ENCODE measurements at regions not wholly inside any gene's neighbourhood (a gene's known extent, or its start where the extent isn't known, plus 50 kb on each side); places are given as distances from the start of the nearest gene placed in this dataset.

- DNase-seq (ENCODE audit: insufficient read length) (no peak), FAIRE-seq (no peak)
- no peak for TF ChIP-seq POLR2A (IDR thresholded peaks at IDR 0.05; ENCODE audit: low read depth, low read length)
These were observed 118.6 kb upstream of the ZNF608 start for GRCh38 chr5:124865066-124865465.

- no peak for TF ChIP-seq TAF1 (IDR thresholded peaks at IDR 0.05; ENCODE audit: borderline replicate concordance, low read depth, low read length)
- no peak for TF ChIP-seq POLR2A (IDR thresholded peaks at IDR 0.05; ENCODE audit: low read depth, low read length)
- no peak for TF ChIP-seq POLR2AphosphoS5 (IDR thresholded peaks at IDR 0.05; ENCODE audit: low read depth, low read length)
- FAIRE-seq (no peak), DNase-seq (ENCODE audit: insufficient read length) (no peak)
These were observed 119.3 kb upstream of the ZNF608 start for GRCh38 chr5:124865603-124866354.

GRCh38 chr5:124866355-124867136 lies 120.1 kb upstream of the ZNF608 start:
- TF ChIP-seq POLR2AphosphoS5 (IDR thresholded peaks at IDR 0.05; ENCODE audit: low read depth, low read length): no peak
- FAIRE-seq (no peak), DNase-seq (ENCODE audit: insufficient read length) (no peak)

- TF ChIP-seq POLR2A (IDR thresholded peaks at IDR 0.05; ENCODE audit: low read depth, low read length) (no peak), POLR2AphosphoS5 (IDR thresholded peaks at IDR 0.05; ENCODE audit: low read depth, low read length) (no peak), TAF1 (IDR thresholded peaks at IDR 0.05; ENCODE audit: borderline replicate concordance, low read depth, low read length) (no peak)
- no peak for FAIRE-seq
- DNase-seq (ENCODE audit: insufficient read length): no peak
These were observed 120.8 kb upstream of the ZNF608 start for GRCh38 chr5:124867137-124867704.

GRCh38 chr5:124868676-124869075 lies 122.2 kb upstream of the ZNF608 start:
- DNase-seq (ENCODE audit: insufficient read length) (no peak), FAIRE-seq (no peak)
- TF ChIP-seq POLR2A (IDR thresholded peaks at IDR 0.05; ENCODE audit: low read depth, low read length): no peak
- no peak for TF ChIP-seq POLR2AphosphoS5 (IDR thresholded peaks at IDR 0.05; ENCODE audit: low read depth, low read length)
- no peak for TF ChIP-seq TAF1 (IDR thresholded peaks at IDR 0.05; ENCODE audit: borderline replicate concordance, low read depth, low read length)

- DNase-seq (ENCODE audit: insufficient read length): no peak
- FAIRE-seq: no peak
- no peak for TF ChIP-seq POLR2A (IDR thresholded peaks at IDR 0.05; ENCODE audit: low read depth, low read length)
- TF ChIP-seq TAF1 (IDR thresholded peaks at IDR 0.05; ENCODE audit: borderline replicate concordance, low read depth, low read length): no peak
- no peak for TF ChIP-seq POLR2AphosphoS5 (IDR thresholded peaks at IDR 0.05; ENCODE audit: low read depth, low read length)
These were observed 123.1 kb upstream of the ZNF608 start for GRCh38 chr5:124869426-124870033.

GRCh38 chr5:124870070-124870469 lies 123.6 kb upstream of the ZNF608 start:
- DNase-seq (ENCODE audit: insufficient read length) (no peak), FAIRE-seq (no peak)

GRCh38 chr5:124871303-124871702 lies 124.9 kb upstream of the ZNF608 start:
- no peak for FAIRE-seq
- no peak for TF ChIP-seq POLR2AphosphoS5 (IDR thresholded peaks at IDR 0.05; ENCODE audit: low read depth, low read length)
- no peak for TF ChIP-seq TAF1 (IDR thresholded peaks at IDR 0.05; ENCODE audit: borderline replicate concordance, low read depth, low read length)
- no peak for TF ChIP-seq POLR2A (IDR thresholded peaks at IDR 0.05; ENCODE audit: low read depth, low read length)

More at GRCh38 chr5:124870070-124870469, 123.6 kb upstream of the ZNF608 start:
- no peak for TF ChIP-seq POLR2AphosphoS5 (IDR thresholded peaks at IDR 0.05; ENCODE audit: low read depth, low read length)
- TF ChIP-seq TAF1 (IDR thresholded peaks at IDR 0.05; ENCODE audit: borderline replicate concordance, low read depth, low read length): no peak
- no peak for TF ChIP-seq POLR2A (IDR thresholded peaks at IDR 0.05; ENCODE audit: low read depth, low read length)

GRCh38 chr5:124872086-124872485 lies 125.6 kb upstream of the ZNF608 start:
- FAIRE-seq (no peak), DNase-seq (ENCODE audit: insufficient read length) (no peak)
- TF ChIP-seq TAF1 (IDR thresholded peaks at IDR 0.05; ENCODE audit: borderline replicate concordance, low read depth, low read length): no peak
- no peak for TF ChIP-seq POLR2AphosphoS5 (IDR thresholded peaks at IDR 0.05; ENCODE audit: low read depth, low read length)
- no peak for TF ChIP-seq POLR2A (IDR thresholded peaks at IDR 0.05; ENCODE audit: low read depth, low read length)

More at GRCh38 chr5:124871303-124871702, 124.9 kb upstream of the ZNF608 start:
- DNase-seq (ENCODE audit: insufficient read length): no peak

GRCh38 chr5:124872615-124873014 lies 126.2 kb upstream of the ZNF608 start:
- FAIRE-seq (no peak), DNase-seq (ENCODE audit: insufficient read length) (no peak)
- TF ChIP-seq TAF1 (IDR thresholded peaks at IDR 0.05; ENCODE audit: borderline replicate concordance, low read depth, low read length): no peak
- TF ChIP-seq POLR2AphosphoS5 (IDR thresholded peaks at IDR 0.05; ENCODE audit: low read depth, low read length): no peak
- TF ChIP-seq POLR2A (IDR thresholded peaks at IDR 0.05; ENCODE audit: low read depth, low read length): no peak

GRCh38 chr5:124873188-124873587 lies 126.7 kb upstream of the ZNF608 start:
- TF ChIP-seq POLR2AphosphoS5 (IDR thresholded peaks at IDR 0.05; ENCODE audit: low read depth, low read length): no peak
- no peak for TF ChIP-seq TAF1 (IDR thresholded peaks at IDR 0.05; ENCODE audit: borderline replicate concordance, low read depth, low read length)
- TF ChIP-seq POLR2A (IDR thresholded peaks at IDR 0.05; ENCODE audit: low read depth, low read length): no peak
- no peak for FAIRE-seq
- no peak for DNase-seq (ENCODE audit: insufficient read length)

All from GM12892 (cell line).